HFFc6 (cell line): ENCODE measurements at regions not wholly inside any gene's neighbourhood (a gene's known extent, or its start where the extent isn't known, plus 50 kb on each side); places are given as distances from the start of the nearest gene placed in this dataset.

Experiments used
- DNase-seq: peaks from one replicate; pipeline ENCODE4 v3.0.0-alpha.2; 2018
- H3K27ac Mint-ChIP-seq: 2 replicates; pipeline ENCODE4 v1.8.0; 2020; ENCODE audit warnings: mild to moderate bottlenecking, mixed read lengths
- H3K27me3 Mint-ChIP-seq: 2 replicates; pipeline ENCODE4 v1.8.0; 2021; ENCODE audit warnings: mild to moderate bottlenecking, moderate library complexity, mixed read lengths; ENCODE audit not compliant: insufficient read depth
- H3K36me3 Mint-ChIP-seq: 2 replicates; pipeline ENCODE4 v1.8.0; 2021; ENCODE audit warnings: low read depth, mixed read lengths
- H3K4me1 Mint-ChIP-seq: 2 replicates; pipeline ENCODE4 v1.8.0; 2020; ENCODE audit warnings: low read depth, mixed read lengths
- H3K4me3 Mint-ChIP-seq: 2 replicates; pipeline ENCODE4 v1.8.0; 2020; ENCODE audit warnings: mild to moderate bottlenecking, moderate library complexity, mixed read lengths
- H3K9me3 Mint-ChIP-seq: 2 replicates; pipeline ENCODE4 v1.8.0; 2020; ENCODE audit warnings: mild to moderate bottlenecking, mixed read lengths
- TF ChIP-seq, protein P1 (sequence below): fragments of 200-600 bp; sonication (generic); IDR thresholded peaks from 2 replicates; pipeline ENCODE4 v1.5.0; 2021; ENCODE audit warnings: antibody characterized with exemption, mild to moderate bottlenecking

DNA sequence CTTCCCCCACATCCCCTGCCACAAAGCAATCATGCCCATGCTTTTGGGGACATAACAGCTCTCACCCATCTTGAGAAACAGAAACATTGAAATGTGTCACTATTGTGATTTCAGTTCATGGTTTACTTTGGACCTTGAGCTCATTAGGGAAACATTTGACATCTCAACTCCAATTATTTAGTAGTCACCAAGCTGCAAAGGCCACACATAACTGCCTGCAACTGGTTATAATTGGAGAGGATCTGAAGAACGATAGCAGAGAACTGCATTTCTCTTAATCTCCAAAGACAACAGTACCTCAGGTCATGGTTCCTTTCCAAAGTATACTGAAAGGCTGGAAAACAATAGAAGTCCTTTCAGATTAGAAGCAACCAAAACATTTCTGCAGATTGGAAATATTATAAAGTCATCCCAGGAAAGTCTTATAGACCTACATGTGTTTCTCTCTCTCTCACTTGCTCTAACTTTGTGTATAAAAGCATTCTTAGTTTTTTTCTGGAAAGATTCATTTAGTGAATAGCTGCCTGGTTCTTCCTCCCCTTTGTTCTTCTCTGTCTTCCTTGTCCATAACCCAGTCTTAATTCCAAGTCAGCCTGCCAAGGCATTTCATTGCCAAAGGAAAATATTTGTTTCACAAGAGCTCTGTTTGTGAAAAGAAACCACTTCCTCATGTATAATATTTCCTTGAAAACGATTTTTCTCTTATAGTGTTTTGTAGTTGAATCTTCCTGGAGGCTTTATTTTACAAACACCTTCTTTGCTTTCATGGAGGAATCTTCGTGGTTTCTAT lies 426.8 kb downstream of the ADGRL2 start:
- no peak overlapping the region for H3K4me3 Mint-ChIP-seq
- H3K4me1 Mint-ChIP-seq, result no peaks in the 10 kb centered on the region
- TF ChIP-seq, protein P1, sequence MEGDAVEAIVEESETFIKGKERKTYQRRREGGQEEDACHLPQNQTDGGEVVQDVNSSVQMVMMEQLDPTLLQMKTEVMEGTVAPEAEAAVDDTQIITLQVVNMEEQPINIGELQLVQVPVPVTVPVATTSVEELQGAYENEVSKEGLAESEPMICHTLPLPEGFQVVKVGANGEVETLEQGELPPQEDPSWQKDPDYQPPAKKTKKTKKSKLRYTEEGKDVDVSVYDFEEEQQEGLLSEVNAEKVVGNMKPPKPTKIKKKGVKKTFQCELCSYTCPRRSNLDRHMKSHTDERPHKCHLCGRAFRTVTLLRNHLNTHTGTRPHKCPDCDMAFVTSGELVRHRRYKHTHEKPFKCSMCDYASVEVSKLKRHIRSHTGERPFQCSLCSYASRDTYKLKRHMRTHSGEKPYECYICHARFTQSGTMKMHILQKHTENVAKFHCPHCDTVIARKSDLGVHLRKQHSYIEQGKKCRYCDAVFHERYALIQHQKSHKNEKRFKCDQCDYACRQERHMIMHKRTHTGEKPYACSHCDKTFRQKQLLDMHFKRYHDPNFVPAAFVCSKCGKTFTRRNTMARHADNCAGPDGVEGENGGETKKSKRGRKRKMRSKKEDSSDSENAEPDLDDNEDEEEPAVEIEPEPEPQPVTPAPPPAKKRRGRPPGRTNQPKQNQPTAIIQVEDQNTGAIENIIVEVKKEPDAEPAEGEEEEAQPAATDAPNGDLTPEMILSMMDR, result no peak
- H3K27me3 Mint-ChIP-seq, result no peaks in the 10 kb centered on the region
- H3K36me3 Mint-ChIP-seq, result no peaks in the 10 kb centered on the region; the same call in 1 of the 2 replicates
- no peak for DNase-seq
- peaks cover 22% of the 10 kb centered on the region for H3K9me3 Mint-ChIP-seq
- H3K27ac Mint-ChIP-seq, result no peak overlapping the region

DNA sequence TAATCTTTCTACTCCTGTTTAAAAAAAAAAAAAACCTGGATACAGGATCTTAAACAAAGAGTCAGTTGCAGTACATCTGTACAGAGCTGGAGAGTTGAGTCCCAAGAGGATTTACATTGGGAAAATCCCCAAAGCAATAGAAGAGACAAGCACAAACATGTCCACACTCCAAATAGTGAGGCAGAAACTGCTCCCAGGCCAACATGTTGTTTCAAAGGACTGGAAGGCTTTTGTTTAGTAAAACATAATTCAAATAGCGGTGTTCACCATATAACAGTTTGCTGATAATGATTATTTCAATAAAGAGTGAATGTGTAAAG lies 425.4 kb downstream of the ADGRL2 start:
- Mint-ChIP-seq H3K27me3 (no peaks in the 10 kb centered on the region), H3K27ac (no peak overlapping the region), H3K4me1 (no peaks in the 10 kb centered on the region), H3K36me3 (no peaks in the 10 kb centered on the region; the same call in 1 of the 2 replicates), H3K4me3 (no peak overlapping the region), H3K9me3 (peaks cover 19% of the 10 kb centered on the region)
- DNase-seq, result no peak
- TF ChIP-seq, protein P1, result no peak

DNA sequence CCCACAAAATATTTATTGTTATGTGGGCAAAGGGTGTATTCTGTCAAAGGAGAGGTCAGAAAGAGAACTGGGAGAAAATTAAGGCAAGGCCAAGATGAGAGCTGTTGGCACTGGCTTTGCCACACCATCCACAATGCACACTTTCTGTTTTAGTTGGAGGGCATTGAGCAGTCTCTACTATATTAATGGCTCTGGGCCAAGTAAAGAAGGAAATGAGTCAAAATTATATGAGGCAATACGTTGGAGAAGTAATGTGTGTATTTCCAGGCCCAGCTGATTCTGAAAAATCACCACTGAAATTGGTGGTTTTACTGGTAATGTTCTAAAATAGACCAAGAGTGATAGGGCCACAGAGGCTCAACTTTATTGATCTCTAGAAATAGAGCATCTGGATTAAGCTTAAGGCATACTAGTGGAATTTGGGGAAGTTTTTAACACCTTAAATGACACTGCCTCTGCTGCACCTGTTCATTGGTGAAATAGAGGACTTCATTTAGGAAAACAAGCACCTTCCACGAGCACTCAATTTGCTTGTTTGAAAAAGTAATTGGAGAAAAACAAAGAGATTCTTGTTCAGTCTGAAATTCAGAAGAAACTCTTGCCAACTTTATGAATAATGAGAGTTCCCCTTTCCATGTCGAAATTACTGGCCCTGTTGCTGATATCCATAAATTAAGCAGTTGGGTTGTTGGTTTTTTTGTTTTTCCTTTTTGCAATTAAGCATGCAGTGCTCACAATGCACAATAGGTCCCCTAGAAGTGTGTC lies 424.9 kb downstream of the ADGRL2 start:
- Mint-ChIP-seq H3K36me3 (no peaks in the 10 kb centered on the region; the same call in 1 of the 2 replicates), H3K4me1 (no peaks in the 10 kb centered on the region), H3K27me3 (no peaks in the 10 kb centered on the region), H3K27ac (no peak overlapping the region), H3K9me3 (peaks cover 21% of the 10 kb centered on the region), H3K4me3 (no peak overlapping the region)
- TF ChIP-seq, protein P1, result no peak
- DNase-seq, result no peak

DNA sequence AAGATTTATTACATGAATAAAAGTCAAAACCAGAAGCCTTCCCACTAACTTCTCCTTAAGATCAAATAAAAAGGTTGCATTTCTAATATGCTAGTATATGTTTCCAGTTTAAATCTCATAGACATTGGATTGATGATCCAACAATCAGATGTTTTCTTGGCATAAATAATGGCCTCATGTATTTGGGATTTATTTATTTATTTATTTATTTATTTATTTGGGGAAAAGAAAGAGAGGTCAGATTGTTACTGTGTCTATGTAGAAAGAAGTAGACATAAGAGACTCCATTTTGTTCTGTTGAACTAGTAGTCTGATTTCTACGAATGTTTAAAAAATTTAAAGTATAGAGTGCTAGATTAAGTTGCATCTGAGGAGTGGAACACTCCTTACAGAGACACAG lies 422.4 kb downstream of the ADGRL2 start:
- no peak for DNase-seq
- no peak overlapping the region for H3K4me3 Mint-ChIP-seq
- no peaks in the 10 kb centered on the region for H3K4me1 Mint-ChIP-seq
- TF ChIP-seq, protein P1, result no peak
- H3K27me3 Mint-ChIP-seq, result no peaks in the 10 kb centered on the region
- peaks cover 24% of the 10 kb centered on the region for H3K9me3 Mint-ChIP-seq
- H3K36me3 Mint-ChIP-seq, result peaks cover 4% of the 10 kb centered on the region; the same call in 1 of the 2 replicates
- H3K27ac Mint-ChIP-seq, result no peak overlapping the region

DNA sequence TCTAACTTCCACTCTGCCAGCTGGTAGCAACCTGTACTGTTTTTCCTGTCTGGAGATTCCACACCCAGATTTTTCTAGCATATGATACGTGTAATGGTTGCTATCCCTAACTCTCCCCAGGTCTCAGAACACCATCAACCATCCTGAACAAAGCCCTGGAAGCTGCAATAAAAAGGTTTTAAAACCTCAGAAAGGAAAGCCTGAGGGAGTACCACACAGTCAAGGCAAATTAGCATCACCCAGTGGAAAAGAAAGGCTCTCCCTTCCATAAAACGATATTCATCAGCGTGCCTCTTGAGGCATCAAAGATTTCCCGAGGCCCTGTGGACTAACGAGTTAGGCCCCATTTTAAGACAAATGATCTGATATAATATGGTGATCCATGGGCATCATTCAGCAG lies 421.0 kb downstream of the ADGRL2 start:
- Mint-ChIP-seq H3K36me3 (peaks cover 4% of the 10 kb centered on the region; the same call in 1 of the 2 replicates), H3K4me3 (no peak overlapping the region), H3K27me3 (no peaks in the 10 kb centered on the region; the same call in 1 of the 2 replicates), H3K27ac (no peak overlapping the region), H3K4me1 (no peaks in the 10 kb centered on the region), H3K9me3 (peaks cover 31% of the 10 kb centered on the region)
- TF ChIP-seq, protein P1, result no peak
- DNase-seq, result no peak
